CD14-positive monocyte (primary cell): ENCODE measurements at regions not wholly inside any gene's neighbourhood (a gene's known extent, or its start where the extent isn't known, plus 50 kb on each side); places are given as distances from the start of the nearest gene placed in this dataset.

Experiments
- DNase-seq, 3 donors: peaks; one replicate each; pipeline ENCODE4 v3.0.0-alpha.2; 2011 to 2022
- H2AFZ ChIP-seq: 2 replicates; pipeline ENCODE4 v1.6.0; 2012; ENCODE audit warnings: mild to moderate bottlenecking, low read depth, low read length, inconsistent platforms; ENCODE audit not compliant: insufficient read depth, poor library complexity, severe bottlenecking
- H3K27ac ChIP-seq, 2 donors: 1 replicate in 1 of 2; 2 replicates in 1 of 2; pipeline ENCODE4 v1.5.1; 2012 to 2013; ENCODE audit warnings: low read length in 2 of 2, control low read depth in 1 of 2, inconsistent platforms in 1 of 2, low read depth in 1 of 2, mild to moderate bottlenecking in 1 of 2
- H3K27me3 ChIP-seq, 2 donors: one replicate each; pipeline versions ENCODE4 v1.6.0 to v1.6.1; 2011 to 2013; ENCODE audit warnings: low read length in 2 of 2; ENCODE audit not compliant: control insufficient read depth in 2 of 2, insufficient read depth in 2 of 2
- H3K36me3 ChIP-seq, 2 donors: replicated peaks in 1 of 2; 1 replicate in 1 of 2; 2 replicates in 1 of 2; pipeline versions ENCODE4 v1.5.1 to v1.6.1; 2012 to 2013; ENCODE audit warnings: low read length in 2 of 2, control low read depth in 1 of 2, inconsistent platforms in 1 of 2, mild to moderate bottlenecking in 1 of 2; ENCODE audit not compliant: insufficient read depth in 2 of 2, control insufficient read depth in 1 of 2
- H3K4me1 ChIP-seq, 2 donors: 1 replicate in 1 of 2; 2 replicates in 1 of 2; pipeline versions ENCODE4 v1.5.1 to v1.6.1; 2012 to 2013; ENCODE audit warnings: low read length in 2 of 2, control low read depth in 1 of 2, inconsistent platforms in 1 of 2, mild to moderate bottlenecking in 1 of 2, moderate library complexity in 1 of 2; ENCODE audit not compliant: insufficient read depth in 2 of 2, control insufficient read depth in 1 of 2
- H3K4me2 ChIP-seq: replicated peaks from 2 replicates; pipeline ENCODE3; 2012; ENCODE audit warnings: low read length, moderate library complexity, mild to moderate bottlenecking; ENCODE audit not compliant: poor library complexity, severe bottlenecking; ENCODE audit errors: extremely low read depth
- H3K4me3 ChIP-seq, 3 experiments: fragments of 200-600 bp in 1 of 3; sonication (generic) in 1 of 3; replicated peaks in 1 of 3; 1 replicate in 2 of 3; 2 replicates in 1 of 3; pipeline ENCODE4 v1.5.1; 2011 to 2013; ENCODE audit warnings: low read length in 3 of 3, mild to moderate bottlenecking in 3 of 3, control low read depth in 2 of 3, low read depth in 2 of 3, inconsistent platforms in 1 of 3, moderate library complexity in 1 of 3
- H3K79me2 ChIP-seq: 2 replicates; pipeline ENCODE4 v1.6.0; 2012; ENCODE audit warnings: mild to moderate bottlenecking, control low read depth, inconsistent platforms, low read length, moderate library complexity; ENCODE audit not compliant: insufficient read depth
- H3K9ac ChIP-seq: 2 replicates; pipeline ENCODE4 v1.6.0; 2017; ENCODE audit warnings: low read length, mild to moderate bottlenecking; ENCODE audit not compliant: insufficient read depth, poor library complexity, severe bottlenecking
- H3K9me3 ChIP-seq, 2 donors: replicated peaks in 1 of 2; 1 replicate in 1 of 2; 2 replicates in 1 of 2; pipeline versions ENCODE4 v1.5.1 to v1.6.1; 2012 to 2013; ENCODE audit warnings: low read length in 2 of 2, control low read depth in 1 of 2; ENCODE audit not compliant: control insufficient read depth in 1 of 2, insufficient read depth in 1 of 2
- H4K20me1 ChIP-seq: 2 replicates; pipeline ENCODE4 v1.6.0; 2012; ENCODE audit warnings: mild to moderate bottlenecking, low read length, control low read depth, moderate library complexity; ENCODE audit not compliant: insufficient read depth
- H3K27ac Mint-ChIP-seq, 7 donors: one replicate each; pipeline ENCODE4 v1.8.0; 2020; ENCODE audit warnings: mild to moderate bottlenecking in 7 of 7, mixed read lengths in 7 of 7, moderate library complexity in 6 of 7, inconsistent platforms in 2 of 7
- H3K27me3 Mint-ChIP-seq, 3 donors: one replicate each; pipeline ENCODE4 v1.8.0; 2021 to 2022; ENCODE audit warnings: low read depth in 3 of 3, mild to moderate bottlenecking in 3 of 3, mixed read lengths in 3 of 3, moderate library complexity in 3 of 3, inconsistent platforms in 1 of 3
- H3K36me3 Mint-ChIP-seq, 2 donors: one replicate each; pipeline ENCODE4 v1.8.0; 2020; ENCODE audit warnings: mixed read lengths in 2 of 2, inconsistent platforms in 1 of 2, mild to moderate bottlenecking in 1 of 2
- H3K4me1 Mint-ChIP-seq: one replicate; pipeline ENCODE4 v1.8.0; 2020; ENCODE audit warnings: mild to moderate bottlenecking, mixed read lengths
- H3K4me3 Mint-ChIP-seq, 2 donors: one replicate each; pipeline ENCODE4 v1.8.0; 2020; ENCODE audit warnings: mild to moderate bottlenecking in 2 of 2, mixed read lengths in 2 of 2, moderate library complexity in 1 of 2
- H3K9me3 Mint-ChIP-seq, 7 donors: one replicate each; pipeline ENCODE4 v1.8.0; 2020 to 2022; ENCODE audit warnings: mixed read lengths in 7 of 7, mild to moderate bottlenecking in 6 of 7, moderate library complexity in 6 of 7, inconsistent platforms in 2 of 7
- CTCF ChIP-seq: fragments of 200-600 bp; IDR thresholded peaks from one replicate; pipeline ENCODE4 v1.8.0; 2022; ENCODE audit warnings: antibody characterized with exemption, mild to moderate bottlenecking
- WGBS: methylation state at CpG from one replicate; pipeline ENCODE4 v1.1.5; 2013; ENCODE audit warnings: missing lambda C conversion rate; ENCODE audit not compliant: insufficient coverage; 5-methylcytosine and 5-hydroxymethylcytosine counted together
- intact Hi-C, 2 donors: fragments of 100-400 bp; cut with micrococcal nuclease; formaldehyde crosslinking; loops; one replicate each; pipeline versions ENCODE4 v1.15.0 to v1.15.1; 2023

- no CpG with 5 or more reads among the region's 1 CpG for WGBS
- intact Hi-C loops = no loop called here
- no peak overlapping the region for H2AFZ ChIP-seq
- Mint-ChIP-seq H3K27me3 (peaks cover 0 to 2% (median 0%) of the 10 kb centered on the region in 3 donors), H3K4me3 (no peak overlapping the region), H3K9me3 (peaks cover 0 to 1% (median 0%) of the 10 kb centered on the region in 7 donors), H3K36me3 (no peaks in the 10 kb centered on the region), H3K4me1 (no peaks in the 10 kb centered on the region), H3K27ac (no peak overlapping the region)
- H3K27me3 ChIP-seq = no peaks in the 10 kb centered on the region
- TF ChIP-seq CTCF = no peak
- no peak overlapping the region for H3K4me3 ChIP-seq
- no peak overlapping the region for H3K9ac ChIP-seq
- no peaks in the 10 kb centered on the region for H4K20me1 ChIP-seq
- H3K4me1 ChIP-seq = no peaks in the 10 kb centered on the region
- no peak for DNase-seq
- H3K9me3 ChIP-seq = no peaks in the 10 kb centered on the region
- no peak overlapping the region for H3K27ac ChIP-seq
- no peaks in the 10 kb centered on the region for H3K79me2 ChIP-seq
- no peaks in the 10 kb centered on the region for H3K36me3 ChIP-seq
- H3K4me2 ChIP-seq = no peak overlapping the region
Measured at GRCh38 chr2:150778828-150779227, 291.4 kb upstream of the RND3 start.

- no peak overlapping the region for H3K27ac ChIP-seq
- H3K4me3 ChIP-seq = no peak overlapping the region
- H3K9me3 ChIP-seq = peaks cover 0 to 4% of the 10 kb centered on the region in 2 donors
- no peaks in the 10 kb centered on the region for H3K79me2 ChIP-seq
- intact Hi-C loops = no loop called here
- H3K9ac ChIP-seq = no peak overlapping the region
- H3K4me1 ChIP-seq = no peaks in the 10 kb centered on the region
- Mint-ChIP-seq H3K27me3 (peaks cover 0 to 2% (median 0%) of the 10 kb centered on the region in 3 donors), H3K4me1 (no peaks in the 10 kb centered on the region), H3K27ac (no peak overlapping the region), H3K9me3 (peaks cover 0 to 4% (median 3%) of the 10 kb centered on the region in 7 donors), H3K4me3 (no peak overlapping the region), H3K36me3 (no peaks in the 10 kb centered on the region)
- no peaks in the 10 kb centered on the region for H4K20me1 ChIP-seq
- no CpG with 5 or more reads among the region's 1 CpG for WGBS
- H2AFZ ChIP-seq = no peak overlapping the region
- no peak overlapping the region for H3K4me2 ChIP-seq
- DNase-seq = no peak
- TF ChIP-seq CTCF = no peak
- H3K27me3 ChIP-seq = no peaks in the 10 kb centered on the region
- no peaks in the 10 kb centered on the region for H3K36me3 ChIP-seq
Measured at GRCh38 chr2:150769421-150769820, 282.0 kb upstream of the RND3 start.
